ENCODE measurements at regions not wholly inside any gene's neighbourhood (a gene's known extent, or its start where the extent isn't known, plus 50 kb on each side); places are given as distances from the start of the nearest gene placed in this dataset.

GRCh38 chr2:34979148-34979547 lies 1376.4 kb upstream of the CRIM1 start:
- DNase-seq (ENCODE audit: low read depth, low spot score), result no peak
- no peak overlapping the region for H3K4me3 ChIP-seq (ENCODE audit: low read depth, low read length)
- ChIA-PET POLR2A (no interaction called here), CTCF (no interaction called here)
- no peak for TF ChIP-seq CTCF (IDR thresholded peaks at IDR 0.05; ENCODE audit: insufficient read depth, low read length, missing control alignments)

GRCh38 chr2:34961822-34962221 lies 1362.7 kb upstream of the FAM98A start:
- CTCF ChIA-PET, result no interaction called here
- POLR2A ChIA-PET, result no interaction called here
- TF ChIP-seq CTCF (IDR thresholded peaks at IDR 0.05; ENCODE audit: insufficient read depth, low read length, missing control alignments), result no peak
- DNase-seq (ENCODE audit: low read depth, low spot score), result no peak
- H3K4me3 ChIP-seq (ENCODE audit: low read depth, low read length), result no peak overlapping the region

- TF ChIP-seq CTCF (IDR thresholded peaks at IDR 0.05; ENCODE audit: insufficient read depth, low read length, missing control alignments), result no peak
- ChIA-PET POLR2A (no interaction called here), CTCF (no interaction called here)
- H3K4me3 ChIP-seq (ENCODE audit: low read depth, low read length), result no peak overlapping the region
- no peak for DNase-seq (ENCODE audit: low read depth, low spot score)
These were observed 1355.7 kb upstream of the FAM98A start for GRCh38 chr2:34954758-34955157.

GRCh38 chr2:34950797-34951196 lies 1351.7 kb upstream of the FAM98A start:
- POLR2A ChIA-PET, result interaction anchor here (0.5 kb wide), 1 partner anchor 1277 kb away, joined by 3 read pairs; no protein-coding TSS in a partner anchor
- TF ChIP-seq CTCF (IDR thresholded peaks at IDR 0.05; ENCODE audit: insufficient read depth, low read length, missing control alignments), result no peak
- CTCF ChIA-PET, result no interaction called here
- H3K4me3 ChIP-seq (ENCODE audit: low read depth, low read length), result no peak overlapping the region
- no peak for DNase-seq (ENCODE audit: low read depth, low spot score)

- ChIA-PET POLR2A (no interaction called here), CTCF (no interaction called here)
- H3K4me3 ChIP-seq (ENCODE audit: low read depth, low read length), result no peak overlapping the region
- no peak for TF ChIP-seq CTCF (IDR thresholded peaks at IDR 0.05; ENCODE audit: insufficient read depth, low read length, missing control alignments)
- DNase-seq (ENCODE audit: low read depth, low spot score), result no peak
These were observed 1350.2 kb upstream of the FAM98A start for GRCh38 chr2:34949316-34949715.

GRCh38 chr2:34936089-34936488 lies 1337.0 kb upstream of the FAM98A start:
- TF ChIP-seq CTCF (IDR thresholded peaks at IDR 0.05; ENCODE audit: insufficient read depth, low read length, missing control alignments), result no peak
- DNase-seq (ENCODE audit: low read depth, low spot score), result no peak
- CTCF ChIA-PET, result no interaction called here
- H3K4me3 ChIP-seq (ENCODE audit: low read depth, low read length), result no peak overlapping the region
- POLR2A ChIA-PET, result no interaction called here

All from AG04449 (cell line).